Stimulated activated naive B cell treated with anti-CD40 and anti-IgM and Interleukin-4, amounts not matched to agents 10 μg/mL and 1 μg/mL and 100 μg/mL, for 72 hours (primary cell): ENCODE measurements at regions not wholly inside any gene's neighbourhood (a gene's known extent, or its start where the extent isn't known, plus 50 kb on each side); places are given as distances from the start of the nearest gene placed in this dataset.
"Not testable (repeated sequence)": the region's sequence is repeated elsewhere in the genome, so short reads cannot be mapped to it uniquely, and the experiment has no call there.

Experiments used
- ATAC-seq, 2 donors: fragments of 150-1000 bp; cut with Tn5 transposase; replicated peaks; 2 replicates each; pipeline ENCODE4 v1.10.0; 2021; ENCODE audit warnings: moderate library complexity in 1 of 2
- DNase-seq: peaks from one replicate; pipeline ENCODE4 v3.0.0; 2021
- H3K27ac Mint-ChIP-seq: one replicate; pipeline ENCODE4 v1.8.0; 2022; ENCODE audit warnings: mild to moderate bottlenecking, mixed read lengths
- H3K27me3 Mint-ChIP-seq, 2 donors: one replicate each; pipeline ENCODE4 v1.8.0; 2022; ENCODE audit warnings: mixed read lengths in 2 of 2
- H3K36me3 Mint-ChIP-seq, 2 donors: one replicate each; pipeline ENCODE4 v1.8.0; 2022; ENCODE audit warnings: mixed read lengths in 2 of 2, mild to moderate bottlenecking in 1 of 2
- H3K4me1 Mint-ChIP-seq, 2 donors: one replicate each; pipeline ENCODE4 v1.8.0; 2022; ENCODE audit warnings: mixed read lengths in 2 of 2, mild to moderate bottlenecking in 1 of 2
- H3K4me3 Mint-ChIP-seq, 2 donors: one replicate each; pipeline ENCODE4 v1.8.0; 2022; ENCODE audit warnings: mild to moderate bottlenecking in 2 of 2, mixed read lengths in 2 of 2, moderate library complexity in 1 of 2
- H3K9me3 Mint-ChIP-seq, 2 donors: one replicate each; pipeline ENCODE4 v1.8.0; 2022; ENCODE audit warnings: mixed read lengths in 2 of 2, mild to moderate bottlenecking in 1 of 2

- H3K36me3 Mint-ChIP-seq, result no peaks in the 10 kb centered on the region
- ATAC-seq (no peak), DNase-seq (no peak)
- H3K27me3 Mint-ChIP-seq, result no peaks in the 10 kb centered on the region
- no peak overlapping the region for H3K4me3 Mint-ChIP-seq
- H3K9me3 Mint-ChIP-seq, result no peaks in the 10 kb centered on the region
- no peak overlapping the region for H3K27ac Mint-ChIP-seq
- H3K4me1 Mint-ChIP-seq, result no peaks in the 10 kb centered on the region
Observed at GRCh38 chr1:73898540-73898939, 299.4 kb downstream of the LRRIQ3 start.

- Mint-ChIP-seq H3K4me3 (no peak overlapping the region), H3K4me1 (no peaks in the 10 kb centered on the region), H3K9me3 (no peaks in the 10 kb centered on the region), H3K36me3 (no peaks in the 10 kb centered on the region), H3K27me3 (no peaks in the 10 kb centered on the region), H3K27ac (no peak overlapping the region)
- ATAC-seq (no peak), DNase-seq (no peak)
Observed at GRCh38 chr1:73887412-73887811, 310.6 kb downstream of the LRRIQ3 start.

- Mint-ChIP-seq H3K27me3 (no peaks in the 10 kb centered on the region), H3K9me3 (no peaks in the 10 kb centered on the region), H3K36me3 (no peaks in the 10 kb centered on the region), H3K4me3 (no peak overlapping the region), H3K4me1 (no peaks in the 10 kb centered on the region), H3K27ac (no peak overlapping the region)
- DNase-seq, result no peak
- ATAC-seq, result no peak
Observed at GRCh38 chr1:73886716-73887115, 311.3 kb downstream of the LRRIQ3 start.

GRCh38 chr1:73874806-73875205 is 323.2 kb downstream of the LRRIQ3 start:
- Mint-ChIP-seq H3K36me3 (no peaks in the 10 kb centered on the region), H3K27ac (no peak overlapping the region), H3K4me1 (no peaks in the 10 kb centered on the region), H3K9me3 (peaks cover 0 to 5% of the 10 kb centered on the region in 2 donors), H3K4me3 (no peak overlapping the region), H3K27me3 (no peaks in the 10 kb centered on the region)
- ATAC-seq, result no peak
- DNase-seq, result no peak

- Mint-ChIP-seq H3K4me1 (no peaks in the 10 kb centered on the region), H3K27ac (no peak overlapping the region), H3K27me3 (no peaks in the 10 kb centered on the region), H3K9me3 (peaks cover 0 to 1% of the 10 kb centered on the region in 2 donors), H3K4me3 (no peak overlapping the region), H3K36me3 (no peaks in the 10 kb centered on the region)
- DNase-seq, result no peak
- ATAC-seq, result no peak
Observed at GRCh38 chr1:73868810-73869336, 329.1 kb downstream of the LRRIQ3 start.

GRCh38 chr1:73862355-73862754 is 335.6 kb downstream of the LRRIQ3 start:
- ATAC-seq (no peak), DNase-seq (no peak)
- no peaks in the 10 kb centered on the region for H3K27me3 Mint-ChIP-seq
- no peaks in the 10 kb centered on the region for H3K4me1 Mint-ChIP-seq
- no peak overlapping the region for H3K4me3 Mint-ChIP-seq
- no peaks in the 10 kb centered on the region for H3K36me3 Mint-ChIP-seq
- H3K9me3 Mint-ChIP-seq, result peaks cover 0 to 3% of the 10 kb centered on the region in 2 donors
- no peak overlapping the region for H3K27ac Mint-ChIP-seq

GRCh38 chr1:73860421-73860950 is 337.5 kb downstream of the LRRIQ3 start:
- H3K4me1 Mint-ChIP-seq, result no peaks in the 10 kb centered on the region
- H3K4me3 Mint-ChIP-seq, result no peak overlapping the region
- no peaks in the 10 kb centered on the region for H3K27me3 Mint-ChIP-seq
- H3K9me3 Mint-ChIP-seq, result peaks cover 0 to 3% of the 10 kb centered on the region in 2 donors
- DNase-seq (no peak), ATAC-seq (no peak)
- H3K36me3 Mint-ChIP-seq, result no peaks in the 10 kb centered on the region
- H3K27ac Mint-ChIP-seq, result no peak overlapping the region

GRCh38 chr1:73859227-73859626 is 338.7 kb downstream of the LRRIQ3 start:
- no peak for ATAC-seq
- H3K9me3 Mint-ChIP-seq, result peaks cover 0 to 3% of the 10 kb centered on the region in 2 donors

GRCh38 chr1:73854527-73854926 is 343.4 kb downstream of the LRRIQ3 start:
- no peaks in the 10 kb centered on the region for H3K4me1 Mint-ChIP-seq
- H3K4me3 Mint-ChIP-seq, result no peak overlapping the region
- DNase-seq (no peak), ATAC-seq (no peak)
- no peaks in the 10 kb centered on the region for H3K27me3 Mint-ChIP-seq
- no peak overlapping the region for H3K27ac Mint-ChIP-seq
- H3K36me3 Mint-ChIP-seq, result no peaks in the 10 kb centered on the region
- peaks cover 0 to 3% of the 10 kb centered on the region in 2 donors for H3K9me3 Mint-ChIP-seq

More at GRCh38 chr1:73859227-73859626, 338.7 kb downstream of the LRRIQ3 start:
- Mint-ChIP-seq H3K27ac (no peak overlapping the region), H3K4me3 (no peak overlapping the region), H3K4me1 (no peaks in the 10 kb centered on the region), H3K27me3 (no peaks in the 10 kb centered on the region), H3K36me3 (no peaks in the 10 kb centered on the region)
- DNase-seq, result no peak

GRCh38 chr1:73842436-73842835 is 355.5 kb downstream of the LRRIQ3 start:
- no peaks in the 10 kb centered on the region for H3K4me1 Mint-ChIP-seq
- no peaks in the 10 kb centered on the region for H3K36me3 Mint-ChIP-seq

GRCh38 chr1:73839922-73840321 is 358.1 kb downstream of the LRRIQ3 start:
- Mint-ChIP-seq H3K27ac (no peak overlapping the region), H3K27me3 (no peaks in the 10 kb centered on the region), H3K4me3 (no peak overlapping the region), H3K36me3 (no peaks in the 10 kb centered on the region), H3K9me3 (peaks cover 0 to 2% of the 10 kb centered on the region in 2 donors), H3K4me1 (no peaks in the 10 kb centered on the region)
- ATAC-seq (no peak), DNase-seq (no peak)

More at GRCh38 chr1:73842436-73842835, 355.5 kb downstream of the LRRIQ3 start:
- ATAC-seq (no peak), DNase-seq (no peak)
- H3K27me3 Mint-ChIP-seq, result no peaks in the 10 kb centered on the region
- H3K4me3 Mint-ChIP-seq, result no peak overlapping the region
- no peak overlapping the region for H3K27ac Mint-ChIP-seq
- peaks cover 0 to 2% of the 10 kb centered on the region in 2 donors for H3K9me3 Mint-ChIP-seq

GRCh38 chr1:73832276-73833181 is 365.4 kb downstream of the LRRIQ3 start:
- Mint-ChIP-seq H3K4me1 (no peaks in the 10 kb centered on the region), H3K27me3 (no peaks in the 10 kb centered on the region), H3K9me3 (no peaks in the 10 kb centered on the region), H3K36me3 (no peaks in the 10 kb centered on the region), H3K4me3 (no peak overlapping the region), H3K27ac (no peak overlapping the region)
- ATAC-seq (no peak), DNase-seq (no peak)

- not testable (repeated sequence) for DNase-seq, H3K9me3 Mint-ChIP-seq, H3K36me3 Mint-ChIP-seq, H3K27me3 Mint-ChIP-seq, H3K27ac Mint-ChIP-seq, H3K4me3 Mint-ChIP-seq, ATAC-seq, H3K4me1 Mint-ChIP-seq
Observed at GRCh38 chr1:73827283-73827682, 370.7 kb downstream of the LRRIQ3 start.

- Mint-ChIP-seq H3K9me3 (no peaks in the 10 kb centered on the region), H3K4me1 (no peaks in the 10 kb centered on the region), H3K4me3 (no peak overlapping the region), H3K27me3 (no peaks in the 10 kb centered on the region), H3K36me3 (no peaks in the 10 kb centered on the region), H3K27ac (no peak overlapping the region)
- DNase-seq, result no peak
- no peak for ATAC-seq
Observed at GRCh38 chr1:73824065-73824464, 373.9 kb downstream of the LRRIQ3 start.

- Mint-ChIP-seq H3K4me3 (no peak overlapping the region), H3K9me3 (peaks cover 3% of the 10 kb centered on the region in 2 donors), H3K4me1 (no peaks in the 10 kb centered on the region), H3K27ac (no peak overlapping the region), H3K27me3 (no peaks in the 10 kb centered on the region), H3K36me3 (no peaks in the 10 kb centered on the region)
- ATAC-seq (no peak), DNase-seq (no peak)
Observed at GRCh38 chr1:73821520-73821919, 376.5 kb downstream of the LRRIQ3 start.
